PFSK-1 (cell line): ENCODE measurements at regions not wholly inside any gene's neighbourhood (a gene's known extent, or its start where the extent isn't known, plus 50 kb on each side); places are given as distances from the start of the nearest gene placed in this dataset.

ENCODE experiments used
- POLR2AphosphoS5 ChIP-seq: IDR thresholded peaks from 2 replicates; pipeline ENCODE4 v1.6.1; 2012; ENCODE audit warnings: low read depth, mild to moderate bottlenecking, control low read depth, low read length, moderate library complexity
- TF ChIP-seq, protein P1 (sequence below), 2 experiments: IDR thresholded peaks; 2 replicates each; pipeline versions ENCODE4 v1.6.1 to v1.8.0; 2011 to 2012; ENCODE audit warnings: low read depth in 2 of 2, low read length in 2 of 2, control low read depth in 1 of 2, inconsistent platforms in 1 of 2, mild to moderate bottlenecking in 1 of 2, moderate library complexity in 1 of 2; ENCODE audit not compliant: insufficient read depth in 1 of 2

DNA sequence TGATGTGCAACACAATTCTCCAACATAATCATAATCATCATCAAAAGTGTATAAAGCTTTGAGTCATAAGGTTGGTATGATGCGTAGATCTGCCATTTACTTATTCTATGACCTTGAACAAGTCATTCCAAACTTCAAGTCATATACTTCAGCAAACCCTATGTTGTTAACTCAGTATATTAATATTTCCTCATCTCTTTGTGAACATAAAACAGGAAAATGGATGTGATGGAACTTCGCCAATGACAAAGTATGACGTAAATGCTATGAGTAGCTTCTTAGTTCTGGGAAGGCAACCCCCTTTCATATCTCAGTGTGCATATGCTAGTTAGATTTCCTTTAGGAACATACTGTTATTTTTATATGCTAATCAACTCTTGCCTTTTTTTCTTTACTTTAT is 102.7 kb upstream of the ANO3 start:
- TF ChIP-seq, protein P1, sequence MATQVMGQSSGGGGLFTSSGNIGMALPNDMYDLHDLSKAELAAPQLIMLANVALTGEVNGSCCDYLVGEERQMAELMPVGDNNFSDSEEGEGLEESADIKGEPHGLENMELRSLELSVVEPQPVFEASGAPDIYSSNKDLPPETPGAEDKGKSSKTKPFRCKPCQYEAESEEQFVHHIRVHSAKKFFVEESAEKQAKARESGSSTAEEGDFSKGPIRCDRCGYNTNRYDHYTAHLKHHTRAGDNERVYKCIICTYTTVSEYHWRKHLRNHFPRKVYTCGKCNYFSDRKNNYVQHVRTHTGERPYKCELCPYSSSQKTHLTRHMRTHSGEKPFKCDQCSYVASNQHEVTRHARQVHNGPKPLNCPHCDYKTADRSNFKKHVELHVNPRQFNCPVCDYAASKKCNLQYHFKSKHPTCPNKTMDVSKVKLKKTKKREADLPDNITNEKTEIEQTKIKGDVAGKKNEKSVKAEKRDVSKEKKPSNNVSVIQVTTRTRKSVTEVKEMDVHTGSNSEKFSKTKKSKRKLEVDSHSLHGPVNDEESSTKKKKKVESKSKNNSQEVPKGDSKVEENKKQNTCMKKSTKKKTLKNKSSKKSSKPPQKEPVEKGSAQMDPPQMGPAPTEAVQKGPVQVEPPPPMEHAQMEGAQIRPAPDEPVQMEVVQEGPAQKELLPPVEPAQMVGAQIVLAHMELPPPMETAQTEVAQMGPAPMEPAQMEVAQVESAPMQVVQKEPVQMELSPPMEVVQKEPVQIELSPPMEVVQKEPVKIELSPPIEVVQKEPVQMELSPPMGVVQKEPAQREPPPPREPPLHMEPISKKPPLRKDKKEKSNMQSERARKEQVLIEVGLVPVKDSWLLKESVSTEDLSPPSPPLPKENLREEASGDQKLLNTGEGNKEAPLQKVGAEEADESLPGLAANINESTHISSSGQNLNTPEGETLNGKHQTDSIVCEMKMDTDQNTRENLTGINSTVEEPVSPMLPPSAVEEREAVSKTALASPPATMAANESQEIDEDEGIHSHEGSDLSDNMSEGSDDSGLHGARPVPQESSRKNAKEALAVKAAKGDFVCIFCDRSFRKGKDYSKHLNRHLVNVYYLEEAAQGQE (IDR thresholded peaks at IDR 0.05; ENCODE audit: insufficient read depth in 1 of 2, low read depth in 2 of 2, low read length in 2 of 2): no peak
- no peak for TF ChIP-seq POLR2AphosphoS5
